ENCODE measurements at regions not wholly inside any gene's neighbourhood (a gene's known extent, or its start where the extent isn't known, plus 50 kb on each side); places are given as distances from the start of the nearest gene placed in this dataset.

GRCh38 chr5:132130918-132131715 lies 57.5 kb downstream of the CSF2 start:
- in situ Hi-C loops (cut with HindIII; ENCODE audit: low sequenced_read_pairs) = no loop called here
- no peak for DNase-seq (ENCODE audit: low spot score)

GRCh38 chr5:132132138-132132537 lies 58.5 kb downstream of the CSF2 start:
- in situ Hi-C loops (cut with HindIII; ENCODE audit: low sequenced_read_pairs) = no loop called here
- no peak for DNase-seq (ENCODE audit: low spot score)

GRCh38 chr5:132134384-132134783 lies 60.8 kb downstream of the CSF2 start:
- in situ Hi-C loops (cut with HindIII; ENCODE audit: low sequenced_read_pairs) = no loop called here
- no peak for DNase-seq (ENCODE audit: low spot score)

- peak; percentile 96 for DNase-seq (ENCODE audit: low spot score)
- in situ Hi-C loops (cut with HindIII; ENCODE audit: low sequenced_read_pairs) = no loop called here
Measured at GRCh38 chr5:132136906-132137305, 63.3 kb downstream of the CSF2 start.

GRCh38 chr5:132138260-132138659 lies 64.7 kb downstream of the CSF2 start:
- no peak for DNase-seq (ENCODE audit: low spot score)
- in situ Hi-C loops (cut with HindIII; ENCODE audit: low sequenced_read_pairs) = no loop called here
